Smooth muscle cell (in vitro differentiated cells): ENCODE measurements at regions not wholly inside any gene's neighbourhood (a gene's known extent, or its start where the extent isn't known, plus 50 kb on each side); places are given as distances from the start of the nearest gene placed in this dataset. TPM values are rescaled to one million over a fixed set of nuclear protein-coding genes. Genes with fewer than 3 reads are reported as not detected.

ENCODE experiments used
- DNase-seq: peaks from one replicate; lab custom pipeline; 2025; ENCODE audit not compliant: unreplicated experiment; lab: John Stamatoyannopoulos, UW
- H2AFZ ChIP-seq: fragments of 200-600 bp; sonication (generic); 2 replicates; pipeline ENCODE4 v1.6.0; 2016; ENCODE audit warnings: antibody characterized with exemption, low read depth, mild to moderate bottlenecking
- H3F3A ChIP-seq: fragments of 200-600 bp; sonication (generic); 2 replicates; pipeline ENCODE4 v1.6.0; 2017; ENCODE audit warnings: antibody characterized with exemption, low read depth
- H3K27ac ChIP-seq: fragments of 200-600 bp; sonication (generic); 2 replicates; pipeline ENCODE4 v1.5.1; 2016; ENCODE audit warnings: low read depth, mild to moderate bottlenecking
- H3K27me3 ChIP-seq: fragments of 200-600 bp; sonication (generic); 2 replicates; pipeline ENCODE4 v1.6.1; 2016; ENCODE audit warnings: low read depth, mild to moderate bottlenecking
- H3K36me3 ChIP-seq: fragments of 200-600 bp; sonication (generic); 2 replicates; pipeline ENCODE4 v1.5.1; 2016; ENCODE audit warnings: low read depth
- H3K4me1 ChIP-seq: fragments of 200-600 bp; sonication (generic); 2 replicates; pipeline ENCODE4 v1.5.1; 2016; ENCODE audit warnings: low read depth
- H3K4me2 ChIP-seq: fragments of 200-600 bp; sonication (generic); 2 replicates; pipeline ENCODE4 v1.6.0; 2016; ENCODE audit warnings: mild to moderate bottlenecking
- H3K4me3 ChIP-seq: fragments of 200-600 bp; sonication (generic); 2 replicates; pipeline ENCODE4 v1.5.1; 2016; ENCODE audit warnings: mild to moderate bottlenecking
- H3K79me2 ChIP-seq: fragments of 200-600 bp; sonication (generic); 2 replicates; pipeline ENCODE4 v1.6.0; 2016; ENCODE audit warnings: low read depth, mild to moderate bottlenecking
- H3K9ac ChIP-seq: fragments of 200-600 bp; sonication (generic); 2 replicates; pipeline ENCODE4 v1.6.0; 2016; ENCODE audit warnings: low read depth
- H3K9me3 ChIP-seq: fragments of 200-600 bp; sonication (generic); replicated peaks from 2 replicates; pipeline ENCODE4 v1.5.1; 2016; ENCODE audit warnings: low read depth
- H4K20me1 ChIP-seq: fragments of 200-600 bp; sonication (generic); 2 replicates; pipeline ENCODE4 v1.6.0; 2016; ENCODE audit warnings: low read depth
- WGBS: methylation state at CpG from one replicate; pipeline ENCODE4 v1.1.7; 2016; ENCODE audit warnings: low lambda C conversion rate; 5-methylcytosine and 5-hydroxymethylcytosine counted together
- small RNA-seq: library from RNA; depleted of rRNA; stranded (forward); fragments of <200 nt; gene quantifications from one replicate; pipeline ENCODE3, GENCODE V24; 2014
- TF ChIP-seq, protein P1 (sequence below): fragments of 200-600 bp; sonication (generic); IDR thresholded peaks from 2 replicates; pipeline ENCODE4 v1.5.1; 2017; ENCODE audit warnings: borderline replicate concordance, mild to moderate bottlenecking, antibody characterized with exemption; ENCODE audit not compliant: insufficient read depth, poor library complexity, severe bottlenecking

DNA sequence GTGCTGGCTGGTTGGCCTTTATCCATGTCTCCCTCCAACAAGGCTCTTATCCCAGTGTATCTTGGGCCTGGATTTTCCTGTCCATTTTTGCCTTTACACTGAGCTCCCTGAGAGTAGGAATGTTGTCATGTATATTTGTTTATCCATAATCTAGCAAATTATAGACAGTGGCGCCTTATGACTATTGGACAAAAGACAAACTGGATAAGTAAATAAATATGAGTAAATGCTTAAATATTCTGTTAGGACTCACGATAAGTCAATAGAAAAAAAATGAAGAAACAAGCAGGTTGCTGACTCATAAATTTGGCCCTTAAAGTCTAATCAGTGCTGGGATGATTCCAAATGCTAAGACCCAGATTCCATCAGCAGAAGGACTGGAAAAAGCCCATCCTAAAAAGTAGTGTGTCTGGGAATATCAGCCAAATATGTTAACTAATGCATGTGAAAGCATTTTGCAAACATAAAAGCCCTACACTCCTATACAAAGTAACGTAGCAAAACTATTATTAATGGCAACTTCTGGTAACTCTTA lies 55.0 kb upstream of the PCSK2 start:
- Histone ChIP-seq H3K4me2 (no peak overlapping the region), H3K9ac (no peak overlapping the region), H4K20me1 (no peaks in the 10 kb centered on the region), H3K27me3 (no peaks in the 10 kb centered on the region), H3K36me3 (no peaks in the 10 kb centered on the region), H3K4me3 (no peak overlapping the region), H3K79me2 (no peaks in the 10 kb centered on the region), H3K27ac (no peak overlapping the region), H3K4me1 (no peaks in the 10 kb centered on the region), H2AFZ (no peak overlapping the region), H3K9me3 (no peaks in the 10 kb centered on the region), H3F3A (no peaks in the 10 kb centered on the region)
- TF ChIP-seq, protein P1, sequence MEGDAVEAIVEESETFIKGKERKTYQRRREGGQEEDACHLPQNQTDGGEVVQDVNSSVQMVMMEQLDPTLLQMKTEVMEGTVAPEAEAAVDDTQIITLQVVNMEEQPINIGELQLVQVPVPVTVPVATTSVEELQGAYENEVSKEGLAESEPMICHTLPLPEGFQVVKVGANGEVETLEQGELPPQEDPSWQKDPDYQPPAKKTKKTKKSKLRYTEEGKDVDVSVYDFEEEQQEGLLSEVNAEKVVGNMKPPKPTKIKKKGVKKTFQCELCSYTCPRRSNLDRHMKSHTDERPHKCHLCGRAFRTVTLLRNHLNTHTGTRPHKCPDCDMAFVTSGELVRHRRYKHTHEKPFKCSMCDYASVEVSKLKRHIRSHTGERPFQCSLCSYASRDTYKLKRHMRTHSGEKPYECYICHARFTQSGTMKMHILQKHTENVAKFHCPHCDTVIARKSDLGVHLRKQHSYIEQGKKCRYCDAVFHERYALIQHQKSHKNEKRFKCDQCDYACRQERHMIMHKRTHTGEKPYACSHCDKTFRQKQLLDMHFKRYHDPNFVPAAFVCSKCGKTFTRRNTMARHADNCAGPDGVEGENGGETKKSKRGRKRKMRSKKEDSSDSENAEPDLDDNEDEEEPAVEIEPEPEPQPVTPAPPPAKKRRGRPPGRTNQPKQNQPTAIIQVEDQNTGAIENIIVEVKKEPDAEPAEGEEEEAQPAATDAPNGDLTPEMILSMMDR, result no peak
- no peak for DNase-seq
- 78% methylated on average over 3 of the region's 3 CpGs for WGBS

DNA sequence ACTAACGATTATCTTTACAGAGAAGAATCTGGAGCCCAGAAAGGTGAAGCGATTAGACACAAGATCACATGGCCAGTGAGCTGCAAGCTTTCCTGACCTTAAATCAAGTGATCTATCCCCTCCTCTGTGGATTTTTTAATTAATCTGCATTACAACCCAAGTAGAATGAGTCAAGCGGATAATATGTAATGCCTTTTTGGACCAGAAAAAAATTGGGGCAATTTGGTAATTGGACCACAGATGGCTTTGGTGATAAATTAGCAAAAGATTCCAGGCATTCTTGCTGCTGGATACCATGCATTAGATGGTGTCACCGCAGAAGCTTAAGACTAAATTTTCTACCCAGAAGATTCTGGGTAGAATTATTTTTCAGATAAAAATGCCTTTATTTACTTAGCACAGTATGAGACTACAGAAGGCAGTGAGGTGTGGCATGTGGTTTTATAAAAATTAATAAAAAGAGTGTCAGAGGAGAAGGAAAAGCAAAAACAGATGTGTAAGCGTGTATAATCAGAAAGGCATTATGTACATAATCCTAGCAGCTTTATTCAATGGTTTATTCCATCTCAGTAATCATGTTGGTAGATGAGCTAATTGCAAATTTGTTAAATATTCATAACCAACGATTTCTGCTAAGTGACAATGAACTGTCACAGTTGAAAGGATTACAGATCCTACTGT lies 53.9 kb upstream of the PCSK2 start:
- 76% methylated on average over 6 of the region's 6 CpGs for WGBS
- Histone ChIP-seq H3K36me3 (no peaks in the 10 kb centered on the region), H3K9ac (no peak overlapping the region), H3K9me3 (no peaks in the 10 kb centered on the region), H3K4me3 (no peak overlapping the region), H3K27me3 (no peaks in the 10 kb centered on the region), H3K27ac (no peak overlapping the region), H2AFZ (no peak overlapping the region), H3K79me2 (no peaks in the 10 kb centered on the region), H3F3A (no peaks in the 10 kb centered on the region), H4K20me1 (no peaks in the 10 kb centered on the region), H3K4me1 (no peaks in the 10 kb centered on the region), H3K4me2 (no peak overlapping the region)
- DNase-seq, result no peak
- TF ChIP-seq, protein P1, result no peak

Small RNA genes lying in the stretch of these regions (small RNA-seq; reads per million reads assigned to genes)
- gene RF00012, result not detected
